KMS-11 (cell line): ENCODE measurements at regions not wholly inside any gene's neighbourhood (a gene's known extent, or its start where the extent isn't known, plus 50 kb on each side); places are given as distances from the start of the nearest gene placed in this dataset.
"Not testable (repeated sequence)": the region's sequence is repeated elsewhere in the genome, so short reads cannot be mapped to it uniquely, and the experiment has no call there.

Experiments
- H2AFZ ChIP-seq: fragments of 200-600 bp; sonication (generic); 2 replicates; pipeline ENCODE4 v1.6.1; 2016; ENCODE audit warnings: antibody characterized with exemption, mixed run types, low read depth
- H3K27ac ChIP-seq: fragments of 200-600 bp; sonication (generic); 2 replicates; pipeline ENCODE4 v1.6.1; 2016; ENCODE audit warnings: mild to moderate bottlenecking, mixed run types
- H3K27me3 ChIP-seq: fragments of 200-600 bp; sonication (generic); 2 replicates; pipeline ENCODE4 v1.6.1; 2017; ENCODE audit warnings: mild to moderate bottlenecking, low read depth, mixed run types, moderate library complexity; ENCODE audit not compliant: insufficient read depth
- H3K36me3 ChIP-seq: fragments of 200-600 bp; sonication (generic); 2 replicates; pipeline ENCODE4 v1.6.1; 2017; ENCODE audit warnings: mild to moderate bottlenecking, mixed run types; ENCODE audit not compliant: insufficient read depth
- H3K4me1 ChIP-seq: fragments of 200-600 bp; sonication (generic); 2 replicates; pipeline ENCODE4 v1.6.1; 2016; ENCODE audit warnings: mild to moderate bottlenecking, low read depth, mixed run types; ENCODE audit not compliant: poor library complexity, severe bottlenecking
- H3K4me2 ChIP-seq: fragments of 200-600 bp; sonication (generic); 2 replicates; pipeline ENCODE4 v1.7.0; 2016; ENCODE audit warnings: mild to moderate bottlenecking, mixed run types
- H3K4me3 ChIP-seq: fragments of 200-600 bp; sonication (generic); IDR thresholded peaks from 2 replicates; pipeline ENCODE4 v1.6.1; 2017; ENCODE audit warnings: low read depth, low read length, mixed read lengths; ENCODE audit not compliant: insufficient read depth
- H3K79me2 ChIP-seq: fragments of 200-600 bp; sonication (generic); 2 replicates; pipeline ENCODE4 v1.6.1; 2016; ENCODE audit warnings: low read depth, mixed run types; ENCODE audit not compliant: insufficient read depth
- H3K9ac ChIP-seq: fragments of 200-600 bp; sonication (generic); 2 replicates; pipeline ENCODE4 v1.6.1; 2016; ENCODE audit warnings: mild to moderate bottlenecking, mixed run types
- H4K20me1 ChIP-seq: fragments of 200-600 bp; sonication (generic); 2 replicates; pipeline ENCODE4 v1.6.1; 2016; ENCODE audit warnings: mild to moderate bottlenecking, mixed run types; ENCODE audit not compliant: insufficient read depth
- CTCF ChIP-seq: fragments of 200-600 bp; sonication (generic); conservative IDR thresholded peaks from 2 replicates; pipeline ENCODE4 v1.6.1; 2017; ENCODE audit warnings: low read depth, mild to moderate bottlenecking, antibody characterized with exemption, low read length, moderate library complexity, mixed read lengths

- no peaks in the 10 kb centered on the region for H3K79me2 ChIP-seq
- H2AFZ ChIP-seq: no peak overlapping the region
- H3K4me2 ChIP-seq: no peak overlapping the region
- H3K4me1 ChIP-seq: no peaks in the 10 kb centered on the region
- no peak overlapping the region for H3K9ac ChIP-seq
- no peaks in the 10 kb centered on the region for H3K27me3 ChIP-seq
- no peaks in the 10 kb centered on the region for H3K36me3 ChIP-seq
- TF ChIP-seq CTCF: no peak
- no peaks in the 10 kb centered on the region for H4K20me1 ChIP-seq
- no peak overlapping the region for H3K27ac ChIP-seq
- H3K4me3 ChIP-seq: no peak overlapping the region
Measured at GRCh38 chr2:187906021-187906420, 351.8 kb upstream of the TFPI start.

DNA sequence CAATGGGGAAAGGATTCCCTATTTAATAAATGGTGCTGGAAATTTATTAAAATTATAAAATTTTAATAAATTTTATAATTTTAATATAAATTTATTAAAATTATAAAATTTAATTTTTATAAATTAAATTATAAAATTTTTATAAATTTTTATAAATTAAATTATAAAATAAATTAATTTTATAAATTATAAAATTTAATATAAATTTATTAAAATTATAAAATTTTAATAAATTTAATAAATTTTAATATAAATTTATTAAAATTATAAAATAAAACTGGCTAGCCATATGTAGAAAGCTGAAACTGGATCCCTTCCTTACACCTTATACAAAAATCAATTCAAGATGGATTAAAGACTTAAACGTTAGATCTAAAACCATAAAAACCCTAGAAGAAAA, 356.7 kb upstream of the TFPI start:
- not testable (repeated sequence) for H3K9ac ChIP-seq, H2AFZ ChIP-seq, H3K27me3 ChIP-seq, H4K20me1 ChIP-seq, H3K79me2 ChIP-seq, H3K27ac ChIP-seq, H3K36me3 ChIP-seq, H3K4me3 ChIP-seq, H3K4me1 ChIP-seq, H3K4me2 ChIP-seq

- H3K9ac ChIP-seq: no peak overlapping the region
Measured at GRCh38 chr2:187912950-187913349, 358.7 kb upstream of the TFPI start.

GRCh38 chr2:187915810-187916209, 361.6 kb upstream of the TFPI start:
- Histone ChIP-seq H3K4me2 (no peak overlapping the region), H3K4me3 (no peak overlapping the region), H3K27ac (no peak overlapping the region), H3K79me2 (no peaks in the 10 kb centered on the region), H4K20me1 (no peaks in the 10 kb centered on the region), H3K36me3 (no peaks in the 10 kb centered on the region), H3K9ac (no peak overlapping the region), H3K27me3 (no peaks in the 10 kb centered on the region; the same call in 1 of the 2 replicates), H2AFZ (no peak overlapping the region), H3K4me1 (no peaks in the 10 kb centered on the region)
- TF ChIP-seq CTCF: no peak

More at GRCh38 chr2:187912950-187913349, 358.7 kb upstream of the TFPI start:
- Histone ChIP-seq H3K36me3 (no peaks in the 10 kb centered on the region), H2AFZ (no peak overlapping the region), H3K4me2 (no peak overlapping the region), H3K4me1 (no peaks in the 10 kb centered on the region), H3K4me3 (no peak overlapping the region), H3K79me2 (no peaks in the 10 kb centered on the region), H3K27me3 (no peaks in the 10 kb centered on the region; the same call in 1 of the 2 replicates), H3K27ac (no peak overlapping the region), H4K20me1 (no peaks in the 10 kb centered on the region)
- TF ChIP-seq CTCF: no peak

- Histone ChIP-seq H3K36me3 (no peaks in the 10 kb centered on the region), H3K27ac (no peak overlapping the region), H2AFZ (no peak overlapping the region), H3K9ac (no peak overlapping the region), H3K4me1 (no peaks in the 10 kb centered on the region), H3K27me3 (no peaks in the 10 kb centered on the region; the same call in 1 of the 2 replicates), H3K79me2 (no peaks in the 10 kb centered on the region), H3K4me3 (no peak overlapping the region), H4K20me1 (no peaks in the 10 kb centered on the region), H3K4me2 (no peak overlapping the region)
- no peak for TF ChIP-seq CTCF
Measured at GRCh38 chr2:187916799-187917198, 362.6 kb upstream of the TFPI start.
